Left ventricle myocardium inferior (tissue), 1 donor: ENCODE measurements at regions not wholly inside any gene's neighbourhood (a gene's known extent, or its start where the extent isn't known, plus 50 kb on each side); places are given as distances from the start of the nearest gene placed in this dataset.

Source experiments
- DNase-seq: peaks from one replicate; pipeline ENCODE4 v3.0.0-alpha.2; 2020
- H3K27ac ChIP-seq: fragments of 200-600 bp; replicated peaks from 2 replicates; pipeline ENCODE4 v1.8.0; 2021
- H3K27me3 ChIP-seq: fragments of 200-600 bp; 2 replicates; pipeline ENCODE4 v1.8.0; 2021; ENCODE audit warnings: low read depth
- H3K36me3 ChIP-seq: fragments of 200-600 bp; 2 replicates; pipeline ENCODE4 v1.8.0; 2021
- H3K4me1 ChIP-seq: fragments of 200-600 bp; 2 replicates; pipeline ENCODE4 v1.8.0; 2021
- H3K4me3 ChIP-seq: fragments of 200-600 bp; 2 replicates; pipeline ENCODE4 v1.8.0; 2021; ENCODE audit warnings: mild to moderate bottlenecking, moderate library complexity
- H3K9me3 ChIP-seq: fragments of 200-600 bp; replicated peaks from 2 replicates; pipeline ENCODE4 v1.8.0; 2021
- intact Hi-C: fragments of 100-400 bp; cut with micrococcal nuclease; formaldehyde crosslinking; loops from one replicate; pipeline ENCODE4 v1.11.0; 2022
- TF ChIP-seq, protein P1 (sequence below): fragments of 200-600 bp; IDR thresholded peaks from 2 replicates; pipeline ENCODE4 v1.8.0; 2021; ENCODE audit warnings: antibody characterized with exemption, mild to moderate bottlenecking, borderline replicate concordance
- donor health status: DM: no; HTN: yes; CAD: no; lungs with severe emphysema.

DNA sequence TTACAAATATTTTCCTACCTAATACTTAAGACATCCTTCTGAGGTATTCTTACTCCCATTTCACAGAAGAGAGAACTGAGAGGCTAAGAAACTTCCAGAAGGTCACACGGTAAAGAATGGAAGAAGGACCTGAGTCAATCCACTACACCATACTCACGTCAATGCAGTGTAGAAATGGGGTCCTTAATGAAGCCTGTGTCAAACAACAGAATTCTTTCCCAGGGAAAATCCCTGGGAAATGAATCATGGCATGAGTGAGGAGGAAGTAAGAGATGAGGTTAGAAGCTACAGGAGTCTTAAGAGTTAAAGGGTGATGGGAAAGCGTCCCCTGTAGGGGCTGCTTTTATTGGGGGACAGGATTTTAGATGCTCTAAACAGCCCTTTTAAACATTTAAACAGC is 147.9 kb downstream of the C11orf91 start:
- no peaks in the 10 kb centered on the region for H3K4me1 ChIP-seq
- TF ChIP-seq, protein P1, sequence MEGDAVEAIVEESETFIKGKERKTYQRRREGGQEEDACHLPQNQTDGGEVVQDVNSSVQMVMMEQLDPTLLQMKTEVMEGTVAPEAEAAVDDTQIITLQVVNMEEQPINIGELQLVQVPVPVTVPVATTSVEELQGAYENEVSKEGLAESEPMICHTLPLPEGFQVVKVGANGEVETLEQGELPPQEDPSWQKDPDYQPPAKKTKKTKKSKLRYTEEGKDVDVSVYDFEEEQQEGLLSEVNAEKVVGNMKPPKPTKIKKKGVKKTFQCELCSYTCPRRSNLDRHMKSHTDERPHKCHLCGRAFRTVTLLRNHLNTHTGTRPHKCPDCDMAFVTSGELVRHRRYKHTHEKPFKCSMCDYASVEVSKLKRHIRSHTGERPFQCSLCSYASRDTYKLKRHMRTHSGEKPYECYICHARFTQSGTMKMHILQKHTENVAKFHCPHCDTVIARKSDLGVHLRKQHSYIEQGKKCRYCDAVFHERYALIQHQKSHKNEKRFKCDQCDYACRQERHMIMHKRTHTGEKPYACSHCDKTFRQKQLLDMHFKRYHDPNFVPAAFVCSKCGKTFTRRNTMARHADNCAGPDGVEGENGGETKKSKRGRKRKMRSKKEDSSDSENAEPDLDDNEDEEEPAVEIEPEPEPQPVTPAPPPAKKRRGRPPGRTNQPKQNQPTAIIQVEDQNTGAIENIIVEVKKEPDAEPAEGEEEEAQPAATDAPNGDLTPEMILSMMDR = no peak
- H3K4me3 ChIP-seq = no peak overlapping the region
- H3K27ac ChIP-seq = no peak overlapping the region
- no peak for DNase-seq
- H3K27me3 ChIP-seq = peaks cover 8% of the 10 kb centered on the region
- intact Hi-C loops = no loop called here
- H3K9me3 ChIP-seq = no peaks in the 10 kb centered on the region
- H3K36me3 ChIP-seq = no peaks in the 10 kb centered on the region

DNA sequence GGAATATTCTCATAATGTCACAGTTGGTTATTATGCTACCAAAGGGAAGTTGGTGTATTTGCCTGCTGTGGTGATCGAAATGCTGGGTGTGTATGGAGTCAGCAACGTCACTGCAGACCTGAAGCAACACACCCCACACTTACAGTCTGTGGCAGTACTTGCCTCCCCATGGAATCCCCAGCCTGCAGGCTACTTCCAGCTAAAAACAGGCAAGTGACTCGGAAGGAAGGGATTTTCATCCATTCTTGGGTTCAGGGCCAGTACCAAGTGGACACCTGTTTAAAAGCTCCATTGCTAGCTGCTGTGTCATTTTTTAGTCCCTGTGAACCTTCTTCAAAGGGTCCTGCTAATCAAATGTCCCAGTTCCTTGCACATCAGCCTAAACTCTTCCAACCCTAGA is 149.6 kb downstream of the C11orf91 start:
- Histone ChIP-seq H3K4me3 (no peak overlapping the region), H3K36me3 (no peaks in the 10 kb centered on the region), H3K9me3 (no peaks in the 10 kb centered on the region), H3K27ac (no peak overlapping the region), H3K27me3 (peaks cover 8% of the 10 kb centered on the region), H3K4me1 (no peaks in the 10 kb centered on the region)
- TF ChIP-seq, protein P1 = no peak
- no peak for DNase-seq
- intact Hi-C loops = no loop called here

DNA sequence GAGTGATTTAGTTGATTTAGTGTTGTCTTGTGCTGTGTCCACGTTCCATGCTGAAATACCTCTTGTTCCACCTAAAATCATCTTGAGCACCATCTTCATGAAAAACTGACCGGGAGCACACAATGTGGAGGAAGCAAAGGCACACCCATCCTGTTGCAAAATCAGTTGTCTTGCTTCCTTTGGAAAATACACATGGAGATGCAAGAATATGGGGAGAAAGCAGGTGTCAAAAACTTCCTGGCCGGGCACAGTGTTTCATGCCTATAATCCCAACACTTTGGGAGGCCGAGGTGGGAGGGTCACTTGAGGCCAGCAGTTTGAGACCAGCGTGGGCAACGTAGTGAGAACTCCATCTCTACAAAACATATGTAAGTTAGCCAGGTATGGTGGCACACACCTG is 151.1 kb downstream of the C11orf91 start:
- no peak overlapping the region for H3K27ac ChIP-seq
- peaks cover 8% of the 10 kb centered on the region for H3K27me3 ChIP-seq
- TF ChIP-seq, protein P1 = no peak
- H3K36me3 ChIP-seq = no peaks in the 10 kb centered on the region
- intact Hi-C loops = no loop called here
- no peaks in the 10 kb centered on the region for H3K4me1 ChIP-seq
- no peak for DNase-seq
- no peak overlapping the region for H3K4me3 ChIP-seq
- H3K9me3 ChIP-seq = no peaks in the 10 kb centered on the region

DNA sequence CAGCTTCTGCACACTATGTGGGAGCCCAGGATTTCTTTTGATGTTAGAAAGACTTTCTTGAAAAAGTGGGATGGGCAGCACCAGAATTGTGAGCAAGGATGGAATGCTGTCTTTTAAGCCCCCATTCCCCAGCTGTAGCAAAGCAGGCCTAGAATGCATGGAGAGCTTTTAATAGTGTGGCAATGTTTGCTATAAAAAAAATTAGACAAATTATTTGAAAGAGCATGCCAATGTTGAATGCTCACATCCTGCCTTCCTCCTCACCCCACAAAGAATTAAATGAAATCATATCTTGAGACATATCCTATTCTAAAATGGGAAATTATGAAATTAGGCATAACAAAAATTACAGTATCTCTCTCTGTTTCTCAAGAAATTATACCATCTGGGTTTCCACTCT is 154.7 kb downstream of the C11orf91 start:
- Histone ChIP-seq H3K4me1 (no peaks in the 10 kb centered on the region), H3K36me3 (no peaks in the 10 kb centered on the region), H3K9me3 (no peaks in the 10 kb centered on the region), H3K4me3 (no peak overlapping the region), H3K27me3 (no peaks in the 10 kb centered on the region), H3K27ac (no peak overlapping the region)
- no peak for DNase-seq
- intact Hi-C loops = no loop called here
- TF ChIP-seq, protein P1 = no peak

DNA sequence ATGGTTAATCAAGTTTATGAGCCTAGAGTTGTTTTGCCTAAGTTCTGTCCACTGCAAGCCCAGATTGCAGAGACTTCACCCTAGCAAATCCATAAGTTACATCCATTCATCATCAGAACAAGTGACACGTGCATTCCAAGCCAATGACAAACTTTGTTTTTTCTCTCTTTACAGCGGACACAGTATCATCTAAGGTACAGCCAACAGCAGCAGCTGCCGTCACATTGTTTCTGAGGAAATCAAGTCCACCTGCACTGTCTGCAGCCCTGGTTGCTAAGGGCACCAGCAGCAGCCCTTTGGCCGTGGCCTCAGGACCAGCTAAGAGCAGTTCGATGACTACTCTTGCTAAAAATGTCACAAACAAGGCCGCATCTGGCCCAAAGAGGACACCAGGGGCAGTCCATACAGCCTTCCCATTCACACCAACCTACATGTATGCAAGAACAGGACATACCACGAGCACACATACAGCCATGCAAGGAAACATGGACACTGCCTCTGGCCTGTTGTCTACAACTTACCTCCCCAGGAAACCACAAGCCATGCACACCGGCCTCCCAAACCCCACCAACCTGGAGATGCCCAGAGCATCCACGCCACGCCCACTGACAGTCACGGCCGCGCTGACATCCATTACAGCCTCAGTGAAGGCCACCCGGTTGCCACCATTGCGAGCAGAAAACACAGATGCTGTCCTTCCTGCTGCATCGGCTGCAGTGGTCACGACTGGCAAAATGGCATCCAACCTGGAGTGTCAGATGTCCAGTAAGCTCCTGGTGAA is 155.8 kb downstream of the C11orf91 start:
- Histone ChIP-seq H3K27me3 (no peaks in the 10 kb centered on the region), H3K4me1 (no peaks in the 10 kb centered on the region), H3K4me3 (no peak overlapping the region), H3K9me3 (no peaks in the 10 kb centered on the region), H3K27ac (no peak overlapping the region), H3K36me3 (no peaks in the 10 kb centered on the region)
- intact Hi-C loops = loop anchor here (5.0 kb wide), 1 partner anchor 143 kb away; no protein-coding TSS in a partner anchor
- DNase-seq = no peak
- TF ChIP-seq, protein P1 = no peak
